Heart left ventricle (tissue), 16 donors: ENCODE measurements at regions not wholly inside any gene's neighbourhood (a gene's known extent, or its start where the extent isn't known, plus 50 kb on each side); places are given as distances from the start of the nearest gene placed in this dataset.

Experiments used
- ATAC-seq, 4 donors: fragments of 200-7000 bp; cut with Tn5 transposase; one replicate each; pipeline ENCODE4 v1.9.1; 2020 to 2022; ENCODE audit warnings: moderate library complexity in 4 of 4, mild to moderate bottlenecking in 3 of 4, moderate number of reproducible peaks in 1 of 4
- DNase-seq, 5 donors: peaks; one replicate each; pipeline ENCODE4 v3.0.0-alpha.2; 2020
- H3K27ac ChIP-seq, 12 donors: fragments of 200-600 bp; sonication (generic) in 4 of 12; one replicate each; pipeline versions ENCODE4 v1.5.0 to v1.8.0; 2016 to 2022; ENCODE audit warnings: mild to moderate bottlenecking in 2 of 12
- H3K27me3 ChIP-seq, 9 donors: fragments of 200-600 bp; sonication (generic) in 2 of 9; one replicate each; pipeline versions ENCODE4 v1.5.1 to v1.8.0; 2016 to 2022; ENCODE audit warnings: mild to moderate bottlenecking in 3 of 9
- H3K36me3 ChIP-seq, 9 donors: fragments of 200-600 bp; sonication (generic) in 2 of 9; one replicate each; pipeline versions ENCODE4 v1.5.0 to v1.8.0; 2018 to 2022; ENCODE audit warnings: mild to moderate bottlenecking in 2 of 9
- H3K4me1 ChIP-seq, 12 donors: fragments of 200-600 bp; sonication (generic) in 4 of 12; one replicate each; pipeline versions ENCODE4 v1.5.0 to v1.8.0; 2016 to 2022; ENCODE audit warnings: mild to moderate bottlenecking in 3 of 12
- H3K4me3 ChIP-seq, 12 donors: fragments of 200-600 bp; sonication (generic) in 4 of 12; one replicate each; pipeline versions ENCODE4 v1.5.0 to v1.8.0; 2017 to 2022; ENCODE audit warnings: mild to moderate bottlenecking in 9 of 12, moderate library complexity in 4 of 12
- H3K9me3 ChIP-seq, 12 donors: fragments of 200-600 bp; sonication (generic) in 4 of 12; one replicate each; pipeline versions ENCODE4 v1.5.0 to v1.8.0; 2016 to 2022; ENCODE audit warnings: mild to moderate bottlenecking in 1 of 12
- POLR2A ChIP-seq, 2 donors: fragments of 450-650 bp; IDR thresholded peaks; one replicate each; pipeline ENCODE4 v1.6.1; 2017; ENCODE audit warnings: antibody characterized with exemption in 2 of 2, mild to moderate bottlenecking in 2 of 2, moderate library complexity in 2 of 2
- WGBS, 4 donors: extraction: QIAGEN DNeasy Blood & Tissue Kit in 2 of 4; methylation state at CpG; one replicate each; pipeline versions ENCODE4 v1.1.5 to v1.1.7; 2013 to 2018; 5-methylcytosine and 5-hydroxymethylcytosine counted together
- intact Hi-C, 10 donors: fragments of 100-400 bp; cut with DNase I; formaldehyde crosslinking; loops; one replicate each; pipeline versions ENCODE4 v1.11.1 to v1.14.2; 2022
- TF ChIP-seq, protein P1 (sequence below), 12 donors: fragments of 200-600 bp; sonication (generic) in 4 of 12; IDR thresholded peaks; one replicate each; pipeline versions ENCODE4 v1.5.0 to v1.8.0; 2018 to 2022; ENCODE audit warnings: antibody characterized with exemption in 12 of 12, mild to moderate bottlenecking in 5 of 12
- donor health status: ischemic (EF 13 %, LVEDD 7.1; RV severe dilation, severe dysfunction).
- donor health status: healthy with polysubstance abuse.
- donor health status: DM: no; HTN: yes; CAD: no.
- donor health status: DM: no; HTN: no; CAD: no.
- donor health status: ischemic (EF 25% LVEDD 6.9; RV normal size, moderate dysfunction).
- donor health status: ischemic (EF 25% LVEDD 5.7; RV mildly dilated, moderate dysfunction).
- donor health status: healthy.
- donor health status: DM: yes; HTN: yes; CAD: no.
- donor health status: ischemic (EF 35%, LVEDD 5.7; RV mildly dilated, moderate dysfunction).
- donor health status: nonischemic (EF 11% LVEDD 7.7; RV severe dilation, severe dysfunction).
- donor health status: DM: yes; HTN: yes; CAD: no.
- donor health status: PGD.
- donor health status: ischemic (EF 29% LVEDD 5.4; RV normal size, mild dysfunction).
- donor health status: nonischemic (EF 23%, LVEDD 6.1; RV moderate dilation, normal function).

- TF ChIP-seq POLR2A (IDR thresholded peaks at IDR 0.05) = no peak
- TF ChIP-seq, protein P1, sequence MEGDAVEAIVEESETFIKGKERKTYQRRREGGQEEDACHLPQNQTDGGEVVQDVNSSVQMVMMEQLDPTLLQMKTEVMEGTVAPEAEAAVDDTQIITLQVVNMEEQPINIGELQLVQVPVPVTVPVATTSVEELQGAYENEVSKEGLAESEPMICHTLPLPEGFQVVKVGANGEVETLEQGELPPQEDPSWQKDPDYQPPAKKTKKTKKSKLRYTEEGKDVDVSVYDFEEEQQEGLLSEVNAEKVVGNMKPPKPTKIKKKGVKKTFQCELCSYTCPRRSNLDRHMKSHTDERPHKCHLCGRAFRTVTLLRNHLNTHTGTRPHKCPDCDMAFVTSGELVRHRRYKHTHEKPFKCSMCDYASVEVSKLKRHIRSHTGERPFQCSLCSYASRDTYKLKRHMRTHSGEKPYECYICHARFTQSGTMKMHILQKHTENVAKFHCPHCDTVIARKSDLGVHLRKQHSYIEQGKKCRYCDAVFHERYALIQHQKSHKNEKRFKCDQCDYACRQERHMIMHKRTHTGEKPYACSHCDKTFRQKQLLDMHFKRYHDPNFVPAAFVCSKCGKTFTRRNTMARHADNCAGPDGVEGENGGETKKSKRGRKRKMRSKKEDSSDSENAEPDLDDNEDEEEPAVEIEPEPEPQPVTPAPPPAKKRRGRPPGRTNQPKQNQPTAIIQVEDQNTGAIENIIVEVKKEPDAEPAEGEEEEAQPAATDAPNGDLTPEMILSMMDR (IDR thresholded peaks at IDR 0.05) = no peak
- ATAC-seq = no peak
- intact Hi-C loops = no loop called here
- peaks cover 0 to 9% (median 0%) of the 10 kb centered on the region in 12 donors for H3K4me1 ChIP-seq
- H3K27ac ChIP-seq = no peak overlapping the region
- no peaks in the 10 kb centered on the region for H3K9me3 ChIP-seq
- 91 to 100% (median 97%) methylated on average over 1 of the region's 1 CpG for WGBS, 4 donors
- H3K4me3 ChIP-seq = no peak overlapping the region
- no peak for DNase-seq
- peaks cover 0 to 5% (median 0%) of the 10 kb centered on the region in 9 donors for H3K27me3 ChIP-seq
- no peaks in the 10 kb centered on the region for H3K36me3 ChIP-seq
Observed at GRCh38 chr15:31156226-31156625, 54.7 kb upstream of the TRPM1 start.

GRCh38 chr15:31156808-31157207, 55.3 kb upstream of the TRPM1 start:
- intact Hi-C loops = no loop called here
- H3K27me3 ChIP-seq = no peaks in the 10 kb centered on the region
- H3K4me1 ChIP-seq = peaks cover 0 to 9% (median 0%) of the 10 kb centered on the region in 12 donors
- H3K36me3 ChIP-seq = no peaks in the 10 kb centered on the region
- no peak overlapping the region for H3K4me3 ChIP-seq
- H3K27ac ChIP-seq = no peak overlapping the region
- ATAC-seq (no peak), DNase-seq (no peak)
- TF ChIP-seq, protein P1 (IDR thresholded peaks at IDR 0.05) = no peak
- TF ChIP-seq POLR2A (IDR thresholded peaks at IDR 0.05) = no peak
- H3K9me3 ChIP-seq = no peaks in the 10 kb centered on the region
- WGBS, 4 donors = 91 to 95% (median 94%) methylated on average over 4 of the region's 4 CpGs

DNA sequence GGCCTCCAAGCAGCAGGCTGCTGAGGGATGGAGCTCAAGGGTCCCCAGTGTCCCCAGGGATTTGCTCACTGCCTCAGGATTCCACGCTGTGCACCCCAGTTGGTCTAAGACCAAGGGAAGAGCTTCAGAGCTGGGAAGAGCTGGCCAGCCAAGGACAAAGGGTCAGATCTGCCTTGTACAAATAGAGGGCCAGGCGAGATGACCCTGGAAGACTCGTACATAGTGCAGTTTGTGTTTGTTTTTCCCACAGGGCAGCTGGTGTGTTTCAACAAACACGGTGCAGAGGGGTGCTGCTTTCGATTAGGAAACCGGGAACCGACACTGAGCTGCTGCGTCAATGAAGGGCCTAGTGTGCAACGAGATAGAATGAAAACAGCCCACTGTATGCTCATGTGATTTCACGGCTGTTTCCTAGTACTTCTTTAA, 56.1 kb upstream of the TRPM1 start:
- no peak for DNase-seq

DNA sequence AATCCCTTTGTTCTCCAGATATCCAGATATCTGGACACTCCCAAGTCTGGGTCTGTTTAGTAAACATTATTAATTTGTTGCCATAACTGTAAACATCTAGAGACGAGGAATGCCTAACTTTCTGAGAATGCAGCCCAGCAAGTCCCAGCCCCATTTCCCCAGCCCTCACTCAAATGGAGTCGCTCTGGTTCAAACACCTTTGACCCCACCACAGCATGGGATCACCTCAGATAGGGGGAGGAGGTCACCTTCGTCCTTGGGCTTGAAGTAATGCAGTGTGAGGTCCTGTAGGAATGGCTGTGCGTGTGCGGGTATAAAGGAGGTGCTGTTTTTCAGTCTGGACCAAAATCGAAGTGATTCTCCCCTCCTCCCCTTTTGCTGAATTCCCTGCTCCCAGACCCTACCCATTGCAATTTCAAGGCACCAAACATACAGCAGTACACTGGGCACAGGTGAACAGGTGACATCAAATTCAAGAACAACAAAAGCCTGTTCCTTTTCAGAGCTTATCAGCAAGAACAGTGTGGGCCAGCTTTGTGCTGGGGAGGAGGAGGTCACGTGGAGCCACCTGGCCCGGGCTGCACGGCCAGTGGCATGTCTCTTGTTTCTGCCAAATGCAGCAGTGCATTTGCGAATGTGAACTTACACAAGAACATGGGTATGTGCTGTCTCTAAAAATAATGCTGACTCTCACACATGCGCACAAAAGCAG, 57.5 kb upstream of the TRPM1 start:
- Histone ChIP-seq H3K27ac (peak overlapping the region in 3 of 12 donors; percentile 8 to 9 (median 8)), H3K36me3 (no peaks in the 10 kb centered on the region), H3K4me3 (no peak overlapping the region), H3K4me1 (peaks cover 0 to 9% (median 0%) of the 10 kb centered on the region in 12 donors), H3K27me3 (no peaks in the 10 kb centered on the region), H3K9me3 (no peaks in the 10 kb centered on the region)
- ATAC-seq = peak; percentile 86 to 95 (median 94)
- TF ChIP-seq, protein P1 (IDR thresholded peaks at IDR 0.05) = no peak
- no peak for TF ChIP-seq POLR2A (IDR thresholded peaks at IDR 0.05)
- 46 to 55% (median 52%) methylated on average over 11 of the region's 11 CpGs for WGBS, 4 donors
- DNase-seq = peak in 4 of 5 donors; percentile 52 to 74 (median 58)
- intact Hi-C loops = no loop called here

More for the DNA sequence above, 56.1 kb upstream of the TRPM1 start:
- Histone ChIP-seq H3K36me3 (no peaks in the 10 kb centered on the region), H3K27me3 (no peaks in the 10 kb centered on the region), H3K4me1 (peaks cover 0 to 9% (median 0%) of the 10 kb centered on the region in 12 donors), H3K4me3 (no peak overlapping the region), H3K27ac (no peak overlapping the region), H3K9me3 (no peaks in the 10 kb centered on the region)
- intact Hi-C loops = no loop called here
- ATAC-seq = no peak
- TF ChIP-seq, protein P1 (IDR thresholded peaks at IDR 0.05) = no peak
- no peak for TF ChIP-seq POLR2A (IDR thresholded peaks at IDR 0.05)
- WGBS, 4 donors = 61 to 80% (median 68%) methylated on average over 10 of the region's 10 CpGs
